WI38 (cell line): ENCODE measurements at regions not wholly inside any gene's neighbourhood (a gene's known extent, or its start where the extent isn't known, plus 50 kb on each side); places are given as distances from the start of the nearest gene placed in this dataset.

ENCODE experiments used
- H3K4me3 ChIP-seq: 2 replicates; pipeline ENCODE4 v1.5.1; 2011; ENCODE audit warnings: low read depth, mild to moderate bottlenecking, control low read depth, low read length
- CTCF ChIP-seq: IDR thresholded peaks from 2 replicates; pipeline ENCODE4 v1.5.1; 2012; ENCODE audit warnings: low read depth, mild to moderate bottlenecking, control low read depth, low read length

DNA sequence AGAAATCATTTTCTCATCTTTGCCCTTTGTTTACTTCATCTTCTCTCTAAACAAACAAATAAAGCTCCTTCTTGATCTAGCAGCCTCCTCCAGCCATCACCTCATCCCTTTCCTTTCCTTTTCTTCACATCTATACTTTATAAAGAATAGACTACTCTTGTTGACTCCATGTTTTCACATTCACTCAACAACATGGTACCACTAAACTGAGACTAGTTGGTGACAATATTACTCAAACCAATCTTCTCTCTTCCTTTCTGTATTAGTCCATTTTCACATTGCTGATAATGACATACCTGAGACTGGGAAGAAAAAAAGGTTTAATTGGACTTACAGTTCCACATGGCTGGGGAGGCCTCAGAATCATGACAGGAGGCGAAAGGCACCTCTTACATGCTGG lies 324.7 kb downstream of the SOX2 start:
- TF ChIP-seq CTCF, result no peak
- no peak overlapping the region for H3K4me3 ChIP-seq

GRCh38 chr3:182041668-182042291 lies 330.1 kb downstream of the SOX2 start:
- no peak for TF ChIP-seq CTCF

DNA sequence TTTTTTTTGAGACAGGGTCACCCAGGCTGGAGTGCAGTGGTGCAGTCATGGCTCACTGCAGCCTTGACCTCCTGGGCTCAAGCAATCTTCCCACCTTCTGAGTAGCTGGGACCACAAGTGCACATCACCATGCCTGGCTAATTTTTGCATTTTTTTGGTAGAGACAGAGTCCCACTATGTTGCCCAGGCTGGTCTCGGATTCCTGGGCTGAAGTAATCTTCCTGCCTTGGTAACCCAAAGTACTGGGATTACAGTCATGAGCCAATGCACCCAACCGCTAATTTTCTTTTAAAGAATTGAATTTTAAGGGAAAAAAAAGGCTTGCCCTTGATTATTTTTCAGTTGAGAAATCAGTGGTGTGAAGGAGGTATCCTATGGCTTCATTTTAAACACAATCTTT lies 334.0 kb downstream of the SOX2 start:
- TF ChIP-seq CTCF, result no peak
- H3K4me3 ChIP-seq, result no peak overlapping the region

More at GRCh38 chr3:182041668-182042291, 330.1 kb downstream of the SOX2 start:
- H3K4me3 ChIP-seq, result no peak overlapping the region

DNA sequence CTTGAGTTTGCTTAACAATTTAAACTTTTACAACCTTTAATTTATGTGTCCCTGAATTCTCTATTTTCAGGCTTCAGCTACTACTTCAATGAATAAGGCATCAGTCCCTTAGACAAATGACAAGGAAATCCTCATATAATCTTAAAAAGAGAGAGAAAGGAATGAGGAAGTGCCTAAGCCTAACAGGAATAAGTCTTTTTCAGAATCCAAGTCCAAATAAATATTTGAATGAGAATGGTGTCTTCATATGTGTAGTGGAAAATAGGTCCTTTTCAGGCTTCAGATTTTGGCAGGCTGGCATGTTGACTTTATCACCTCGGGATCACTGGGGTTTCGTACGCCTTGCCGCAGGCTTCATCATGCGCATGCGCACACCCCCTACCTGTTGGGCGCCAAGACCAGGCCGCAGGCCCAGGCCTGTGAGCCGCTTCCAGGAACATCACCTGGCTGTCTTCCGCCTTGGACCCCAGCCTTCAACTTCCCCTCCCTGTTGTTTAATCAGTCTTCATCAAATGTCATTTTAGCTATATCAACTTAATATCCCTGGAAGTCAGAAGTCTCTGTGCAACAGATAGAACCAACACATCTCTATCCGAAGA lies 334.5 kb downstream of the SOX2 start:
- no peak for TF ChIP-seq CTCF
- H3K4me3 ChIP-seq, result no peak overlapping the region

GRCh38 chr3:182050932-182051331 lies 339.2 kb downstream of the SOX2 start:
- H3K4me3 ChIP-seq, result no peak overlapping the region
- no peak for TF ChIP-seq CTCF

- no peak for TF ChIP-seq CTCF
- no peak overlapping the region for H3K4me3 ChIP-seq
Measured at GRCh38 chr3:182052332-182052731, 340.6 kb downstream of the SOX2 start.

DNA sequence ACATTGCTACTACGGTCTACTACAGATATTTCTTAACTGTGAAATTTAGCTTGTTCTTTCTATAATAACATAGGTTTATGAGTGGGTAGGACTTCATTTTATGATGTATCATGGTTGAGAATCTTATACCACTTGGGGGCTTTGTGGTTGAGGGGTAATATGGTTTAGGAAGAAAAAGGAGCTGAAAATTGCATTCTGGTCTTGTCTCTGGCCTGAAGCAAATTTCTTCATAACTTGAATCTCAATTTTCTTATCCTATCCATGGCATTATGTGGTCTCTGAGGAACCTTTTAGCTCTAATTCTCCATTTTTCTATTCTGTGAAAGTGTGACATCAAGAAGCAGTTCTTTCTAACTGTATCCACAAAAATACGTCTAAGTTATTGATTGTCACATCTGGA lies 341.0 kb downstream of the SOX2 start:
- no peak for TF ChIP-seq CTCF
- H3K4me3 ChIP-seq, result no peak overlapping the region
